ENCODE measurements at regions not wholly inside any gene's neighbourhood (a gene's known extent, or its start where the extent isn't known, plus 50 kb on each side); places are given as distances from the start of the nearest gene placed in this dataset.

GRCh38 chr7:140230516-140230860, 53.7 kb upstream of the KDM7A start (continued):
- TF ChIP-seq MAFK (conservative IDR thresholded peaks at IDR 0.05 in 1 of 2, IDR thresholded peaks at IDR 0.05 in 1 of 2; ENCODE audit: low read length in 2 of 2): no peak
- TF ChIP-seq PRMT3 (CRISPR knock-in tag; IDR thresholded peaks at IDR 0.05; ENCODE audit: borderline replicate concordance, low read depth): peak; percentile 48; the same call in 1 of the 2 replicates
- no peak for TF ChIP-seq RBM22 (optimal IDR thresholded peaks at IDR 0.05; ENCODE audit: low read length)
- TF ChIP-seq BHLHE40 (IDR thresholded peaks at IDR 0.05; ENCODE audit: low read length): peak; percentile 94
- TF ChIP-seq ZNF879 (CRISPR knock-in tag; IDR thresholded peaks at IDR 0.05): 0 out of 2 replicates have a peak, but pooled peaks have one; percentile 21
- TF ChIP-seq, protein P1, sequence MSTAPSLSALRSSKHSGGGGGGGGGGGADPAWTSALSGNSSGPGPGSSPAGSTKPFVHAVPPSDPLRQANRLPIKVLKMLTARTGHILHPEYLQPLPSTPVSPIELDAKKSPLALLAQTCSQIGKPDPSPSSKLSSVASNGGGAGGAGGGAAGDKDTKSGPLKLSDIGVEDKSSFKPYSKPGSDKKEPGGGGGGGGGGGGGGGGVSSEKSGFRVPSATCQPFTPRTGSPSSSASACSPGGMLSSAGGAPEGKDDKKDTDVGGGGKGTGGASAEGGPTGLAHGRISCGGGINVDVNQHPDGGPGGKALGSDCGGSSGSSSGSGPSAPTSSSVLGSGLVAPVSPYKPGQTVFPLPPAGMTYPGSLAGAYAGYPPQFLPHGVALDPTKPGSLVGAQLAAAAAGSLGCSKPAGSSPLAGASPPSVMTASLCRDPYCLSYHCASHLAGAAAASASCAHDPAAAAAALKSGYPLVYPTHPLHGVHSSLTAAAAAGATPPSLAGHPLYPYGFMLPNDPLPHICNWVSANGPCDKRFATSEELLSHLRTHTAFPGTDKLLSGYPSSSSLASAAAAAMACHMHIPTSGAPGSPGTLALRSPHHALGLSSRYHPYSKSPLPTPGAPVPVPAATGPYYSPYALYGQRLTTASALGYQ (CRISPR knock-in tag; IDR thresholded peaks at IDR 0.05): no peak
- TF ChIP-seq FOXO1 (CRISPR knock-in tag; IDR thresholded peaks at IDR 0.05): no peak
- TF ChIP-seq MTA1 (CRISPR knock-in tag; IDR thresholded peaks at IDR 0.05; ENCODE audit: borderline replicate concordance): peak; percentile 32
- peak; percentile 9; the same call in 1 of the 2 replicates for TF ChIP-seq ZNF543 (CRISPR knock-in tag; IDR thresholded peaks at IDR 0.05)
- TF ChIP-seq PHF5A (CRISPR knock-in tag; IDR thresholded peaks at IDR 0.05; ENCODE audit: low read depth, unreplicated experiment): no peak
- TF ChIP-seq, protein P2, sequence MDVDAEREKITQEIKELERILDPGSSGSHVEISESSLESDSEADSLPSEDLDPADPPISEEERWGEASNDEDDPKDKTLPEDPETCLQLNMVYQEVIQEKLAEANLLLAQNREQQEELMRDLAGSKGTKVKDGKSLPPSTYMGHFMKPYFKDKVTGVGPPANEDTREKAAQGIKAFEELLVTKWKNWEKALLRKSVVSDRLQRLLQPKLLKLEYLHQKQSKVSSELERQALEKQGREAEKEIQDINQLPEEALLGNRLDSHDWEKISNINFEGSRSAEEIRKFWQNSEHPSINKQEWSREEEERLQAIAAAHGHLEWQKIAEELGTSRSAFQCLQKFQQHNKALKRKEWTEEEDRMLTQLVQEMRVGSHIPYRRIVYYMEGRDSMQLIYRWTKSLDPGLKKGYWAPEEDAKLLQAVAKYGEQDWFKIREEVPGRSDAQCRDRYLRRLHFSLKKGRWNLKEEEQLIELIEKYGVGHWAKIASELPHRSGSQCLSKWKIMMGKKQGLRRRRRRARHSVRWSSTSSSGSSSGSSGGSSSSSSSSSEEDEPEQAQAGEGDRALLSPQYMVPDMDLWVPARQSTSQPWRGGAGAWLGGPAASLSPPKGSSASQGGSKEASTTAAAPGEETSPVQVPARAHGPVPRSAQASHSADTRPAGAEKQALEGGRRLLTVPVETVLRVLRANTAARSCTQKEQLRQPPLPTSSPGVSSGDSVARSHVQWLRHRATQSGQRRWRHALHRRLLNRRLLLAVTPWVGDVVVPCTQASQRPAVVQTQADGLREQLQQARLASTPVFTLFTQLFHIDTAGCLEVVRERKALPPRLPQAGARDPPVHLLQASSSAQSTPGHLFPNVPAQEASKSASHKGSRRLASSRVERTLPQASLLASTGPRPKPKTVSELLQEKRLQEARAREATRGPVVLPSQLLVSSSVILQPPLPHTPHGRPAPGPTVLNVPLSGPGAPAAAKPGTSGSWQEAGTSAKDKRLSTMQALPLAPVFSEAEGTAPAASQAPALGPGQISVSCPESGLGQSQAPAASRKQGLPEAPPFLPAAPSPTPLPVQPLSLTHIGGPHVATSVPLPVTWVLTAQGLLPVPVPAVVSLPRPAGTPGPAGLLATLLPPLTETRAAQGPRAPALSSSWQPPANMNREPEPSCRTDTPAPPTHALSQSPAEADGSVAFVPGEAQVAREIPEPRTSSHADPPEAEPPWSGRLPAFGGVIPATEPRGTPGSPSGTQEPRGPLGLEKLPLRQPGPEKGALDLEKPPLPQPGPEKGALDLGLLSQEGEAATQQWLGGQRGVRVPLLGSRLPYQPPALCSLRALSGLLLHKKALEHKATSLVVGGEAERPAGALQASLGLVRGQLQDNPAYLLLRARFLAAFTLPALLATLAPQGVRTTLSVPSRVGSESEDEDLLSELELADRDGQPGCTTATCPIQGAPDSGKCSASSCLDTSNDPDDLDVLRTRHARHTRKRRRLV (CRISPR knock-in tag; IDR thresholded peaks at IDR 0.05): no peak
- 0 out of 2 replicates have a peak, but pooled peaks have one; percentile 14 for TF ChIP-seq KDM6A (CRISPR knock-in tag; IDR thresholded peaks at IDR 0.05; ENCODE audit: low read depth)
- TF ChIP-seq MAZ (IDR thresholded peaks at IDR 0.05; ENCODE audit: borderline replicate concordance, low read depth, low read length): 0 out of 2 replicates have a peak, but pooled peaks have one; percentile 52
- TF ChIP-seq MAZ (CRISPR knock-in tag; IDR thresholded peaks at IDR 0.05; ENCODE audit: low read depth): no peak; the same call in 1 of the 2 replicates
- no peak; the same call in 1 of the 2 replicates for TF ChIP-seq ZNF564 (CRISPR knock-in tag; IDR thresholded peaks at IDR 0.05)
- TF ChIP-seq SRY (CRISPR knock-in tag; IDR thresholded peaks at IDR 0.05): peak; percentile 62; the same call in 1 of the 2 replicates
- TF ChIP-seq NR2C2 (CRISPR knock-in tag; IDR thresholded peaks at IDR 0.05; ENCODE audit: borderline replicate concordance): 0 out of 2 replicates have a peak, but pooled peaks have one; percentile 26
- TF ChIP-seq NCOA1 (CRISPR knock-in tag; IDR thresholded peaks at IDR 0.05): no peak
- TF ChIP-seq ETV5 (CRISPR knock-in tag; IDR thresholded peaks at IDR 0.05; ENCODE audit: borderline replicate concordance): peak; percentile 65
- TF ChIP-seq NCOR1 (IDR thresholded peaks at IDR 0.05; ENCODE audit: borderline replicate concordance, low read length): no peak
- peak; percentile 40; the same call in 1 of the 2 replicates for TF ChIP-seq ARID5B (CRISPR knock-in tag; IDR thresholded peaks at IDR 0.05)

Data from HepG2 (cell line).